ENCODE measurements at regions not wholly inside any gene's neighbourhood (a gene's known extent, or its start where the extent isn't known, plus 50 kb on each side); places are given as distances from the start of the nearest gene placed in this dataset.

GRCh38 chr7:89934101-89934500 lies 220.2 kb upstream of the STEAP1 start:
- TF ChIP-seq TAF1 (IDR thresholded peaks at IDR 0.05; ENCODE audit: borderline replicate concordance, low read depth, low read length) (no peak), POLR2AphosphoS5 (IDR thresholded peaks at IDR 0.05; ENCODE audit: low read depth, low read length) (no peak), POLR2A (IDR thresholded peaks at IDR 0.05; ENCODE audit: low read depth, low read length) (no peak)
- FAIRE-seq, result no peak
- DNase-seq (ENCODE audit: insufficient read length), result no peak

GRCh38 chr7:89943525-89944050 lies 210.7 kb upstream of the STEAP1 start:
- DNase-seq (ENCODE audit: insufficient read length) (no peak), FAIRE-seq (no peak)
- TF ChIP-seq POLR2AphosphoS5 (IDR thresholded peaks at IDR 0.05; ENCODE audit: low read depth, low read length) (no peak), TAF1 (IDR thresholded peaks at IDR 0.05; ENCODE audit: borderline replicate concordance, low read depth, low read length) (no peak), POLR2A (IDR thresholded peaks at IDR 0.05; ENCODE audit: low read depth, low read length) (no peak)

- TF ChIP-seq POLR2AphosphoS5 (IDR thresholded peaks at IDR 0.05; ENCODE audit: low read depth, low read length) (no peak), POLR2A (IDR thresholded peaks at IDR 0.05; ENCODE audit: low read depth, low read length) (no peak), TAF1 (IDR thresholded peaks at IDR 0.05; ENCODE audit: borderline replicate concordance, low read depth, low read length) (no peak)
- FAIRE-seq, result no peak
- DNase-seq (ENCODE audit: insufficient read length), result no peak
Observed at GRCh38 chr7:89958525-89959068, 195.7 kb upstream of the STEAP1 start.

GRCh38 chr7:89966067-89966664 lies 188.1 kb upstream of the STEAP1 start:
- TF ChIP-seq POLR2A (IDR thresholded peaks at IDR 0.05; ENCODE audit: low read depth, low read length), result no peak
- no peak for TF ChIP-seq POLR2AphosphoS5 (IDR thresholded peaks at IDR 0.05; ENCODE audit: low read depth, low read length)
- TF ChIP-seq TAF1 (IDR thresholded peaks at IDR 0.05; ENCODE audit: borderline replicate concordance, low read depth, low read length), result no peak
- FAIRE-seq (no peak), DNase-seq (ENCODE audit: insufficient read length) (no peak)

GRCh38 chr7:89975577-89975976 lies 178.7 kb upstream of the STEAP1 start:
- DNase-seq (ENCODE audit: insufficient read length) (no peak), FAIRE-seq (no peak)
- TF ChIP-seq TAF1 (IDR thresholded peaks at IDR 0.05; ENCODE audit: borderline replicate concordance, low read depth, low read length), result no peak
- no peak for TF ChIP-seq POLR2AphosphoS5 (IDR thresholded peaks at IDR 0.05; ENCODE audit: low read depth, low read length)
- no peak for TF ChIP-seq POLR2A (IDR thresholded peaks at IDR 0.05; ENCODE audit: low read depth, low read length)

GRCh38 chr7:89987665-89988064 lies 166.6 kb upstream of the STEAP1 start:
- TF ChIP-seq TAF1 (IDR thresholded peaks at IDR 0.05; ENCODE audit: borderline replicate concordance, low read depth, low read length), result no peak
- TF ChIP-seq POLR2A (IDR thresholded peaks at IDR 0.05; ENCODE audit: low read depth, low read length), result no peak
- no peak for TF ChIP-seq POLR2AphosphoS5 (IDR thresholded peaks at IDR 0.05; ENCODE audit: low read depth, low read length)
- no peak for FAIRE-seq
- DNase-seq (ENCODE audit: insufficient read length), result no peak

- DNase-seq (ENCODE audit: insufficient read length) (no peak), FAIRE-seq (no peak)
- TF ChIP-seq POLR2AphosphoS5 (IDR thresholded peaks at IDR 0.05; ENCODE audit: low read depth, low read length) (no peak), TAF1 (IDR thresholded peaks at IDR 0.05; ENCODE audit: borderline replicate concordance, low read depth, low read length) (no peak), POLR2A (IDR thresholded peaks at IDR 0.05; ENCODE audit: low read depth, low read length) (no peak)
Observed at GRCh38 chr7:89988074-89988473, 166.2 kb upstream of the STEAP1 start.

GRCh38 chr7:89989454-89989853 lies 164.8 kb upstream of the STEAP1 start:
- no peak for FAIRE-seq
- TF ChIP-seq POLR2AphosphoS5 (IDR thresholded peaks at IDR 0.05; ENCODE audit: low read depth, low read length) (no peak), POLR2A (IDR thresholded peaks at IDR 0.05; ENCODE audit: low read depth, low read length) (no peak), TAF1 (IDR thresholded peaks at IDR 0.05; ENCODE audit: borderline replicate concordance, low read depth, low read length) (no peak)
- DNase-seq (ENCODE audit: insufficient read length), result no peak

GRCh38 chr7:89994483-89994882 lies 159.8 kb upstream of the STEAP1 start:
- no peak for FAIRE-seq
- no peak for DNase-seq (ENCODE audit: insufficient read length)
- TF ChIP-seq POLR2A (IDR thresholded peaks at IDR 0.05; ENCODE audit: low read depth, low read length) (no peak), POLR2AphosphoS5 (IDR thresholded peaks at IDR 0.05; ENCODE audit: low read depth, low read length) (no peak), TAF1 (IDR thresholded peaks at IDR 0.05; ENCODE audit: borderline replicate concordance, low read depth, low read length) (no peak)

- DNase-seq (ENCODE audit: insufficient read length) (no peak), FAIRE-seq (no peak)
- no peak for TF ChIP-seq TAF1 (IDR thresholded peaks at IDR 0.05; ENCODE audit: borderline replicate concordance, low read depth, low read length)
- TF ChIP-seq POLR2A (IDR thresholded peaks at IDR 0.05; ENCODE audit: low read depth, low read length), result no peak
- no peak for TF ChIP-seq POLR2AphosphoS5 (IDR thresholded peaks at IDR 0.05; ENCODE audit: low read depth, low read length)
Observed at GRCh38 chr7:89998554-89998953, 155.7 kb upstream of the STEAP1 start.

GRCh38 chr7:90005836-90006235 lies 148.4 kb upstream of the STEAP1 start:
- FAIRE-seq, result no peak
- DNase-seq (ENCODE audit: insufficient read length), result no peak
- no peak for TF ChIP-seq TAF1 (IDR thresholded peaks at IDR 0.05; ENCODE audit: borderline replicate concordance, low read depth, low read length)
- no peak for TF ChIP-seq POLR2A (IDR thresholded peaks at IDR 0.05; ENCODE audit: low read depth, low read length)
- TF ChIP-seq POLR2AphosphoS5 (IDR thresholded peaks at IDR 0.05; ENCODE audit: low read depth, low read length), result no peak

GRCh38 chr7:90007001-90007654 lies 147.1 kb upstream of the STEAP1 start:
- TF ChIP-seq POLR2AphosphoS5 (IDR thresholded peaks at IDR 0.05; ENCODE audit: low read depth, low read length) (no peak), POLR2A (IDR thresholded peaks at IDR 0.05; ENCODE audit: low read depth, low read length) (no peak), TAF1 (IDR thresholded peaks at IDR 0.05; ENCODE audit: borderline replicate concordance, low read depth, low read length) (no peak)
- FAIRE-seq (no peak), DNase-seq (ENCODE audit: insufficient read length) (no peak)

Measured in GM12892 (cell line).